GM19240 (cell line): ENCODE measurements at regions not wholly inside any gene's neighbourhood (a gene's known extent, or its start where the extent isn't known, plus 50 kb on each side); places are given as distances from the start of the nearest gene placed in this dataset.

Experiments used
- DNase-seq: peaks from one replicate; pipeline ENCODE4 v3.0.0; 2011; ENCODE audit warnings: low spot score; ENCODE audit not compliant: insufficient read length

- DNase-seq: no peak
These were observed 291.3 kb upstream of the ZPLD1 start for GRCh38 chr3:102143536-102143935.

GRCh38 chr3:102144063-102144462, 290.8 kb upstream of the ZPLD1 start:
- DNase-seq: no peak

GRCh38 chr3:102148598-102149337, 286.0 kb upstream of the ZPLD1 start:
- DNase-seq: no peak

- no peak for DNase-seq
These were observed 282.9 kb upstream of the ZPLD1 start for GRCh38 chr3:102151935-102152334.

- DNase-seq: no peak
These were observed 278.4 kb upstream of the ZPLD1 start for GRCh38 chr3:102156426-102156825.

GRCh38 chr3:102158080-102158740, 276.6 kb upstream of the ZPLD1 start:
- DNase-seq: no peak

- no peak for DNase-seq
These were observed 274.9 kb upstream of the ZPLD1 start for GRCh38 chr3:102159810-102160451.

- DNase-seq: no peak
These were observed 273.3 kb upstream of the ZPLD1 start for GRCh38 chr3:102161384-102162006.

- no peak for DNase-seq
These were observed 272.6 kb upstream of the ZPLD1 start for GRCh38 chr3:102162251-102162650.

GRCh38 chr3:102163039-102163817, 271.6 kb upstream of the ZPLD1 start:
- DNase-seq: no peak

GRCh38 chr3:102163818-102164154, 271.0 kb upstream of the ZPLD1 start:
- no peak for DNase-seq

GRCh38 chr3:102165367-102165766, 269.4 kb upstream of the ZPLD1 start:
- no peak for DNase-seq

- no peak for DNase-seq
These were observed 264.8 kb upstream of the ZPLD1 start for GRCh38 chr3:102169915-102170479.

- DNase-seq: no peak
These were observed 264.3 kb upstream of the ZPLD1 start for GRCh38 chr3:102170545-102170944.

- no peak for DNase-seq
These were observed 260.5 kb upstream of the ZPLD1 start for GRCh38 chr3:102174312-102174712.

- no peak for DNase-seq
These were observed 259.9 kb upstream of the ZPLD1 start for GRCh38 chr3:102174832-102175374.

- DNase-seq: no peak
These were observed 258.3 kb upstream of the ZPLD1 start for GRCh38 chr3:102176333-102177050.

GRCh38 chr3:102177075-102177755, 257.6 kb upstream of the ZPLD1 start:
- DNase-seq: no peak

GRCh38 chr3:102178817-102179216, 256.0 kb upstream of the ZPLD1 start:
- DNase-seq: no peak
